ENCODE measurements at regions not wholly inside any gene's neighbourhood (a gene's known extent, or its start where the extent isn't known, plus 50 kb on each side); places are given as distances from the start of the nearest gene placed in this dataset.

DNA sequence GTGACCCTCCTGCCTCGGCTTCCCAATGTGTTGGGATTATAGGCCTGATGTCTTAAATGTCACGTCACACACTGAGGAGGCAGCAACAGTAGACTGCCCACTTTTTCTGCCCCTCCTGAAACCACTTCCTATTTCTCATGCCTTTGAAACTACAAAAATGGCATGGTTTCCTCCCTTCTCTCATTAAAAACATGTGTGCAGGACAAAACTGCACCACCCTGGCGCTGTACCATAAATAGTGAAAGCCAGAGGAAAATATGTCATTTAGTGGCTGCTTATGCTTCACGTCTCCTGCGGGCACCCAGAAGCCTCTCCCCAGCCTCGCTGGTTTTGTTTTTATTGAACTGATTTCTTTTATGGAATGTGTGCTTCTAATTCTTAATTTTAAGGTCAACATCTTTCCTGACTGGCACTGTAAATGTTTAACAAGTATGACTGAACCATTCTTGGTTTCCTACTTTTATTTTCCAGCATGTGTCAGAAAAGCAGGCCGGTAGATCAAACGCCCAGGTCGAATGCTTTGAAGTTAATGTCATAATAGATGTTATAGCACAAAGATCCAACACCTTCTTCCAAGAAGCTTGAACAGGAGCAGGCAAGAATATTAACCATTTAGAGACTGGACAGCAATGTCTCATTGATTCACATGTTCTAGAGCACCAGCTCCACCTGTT lies 59.6 kb upstream of the C1orf87 start:
- no peak for TF ChIP-seq POLR2A (IDR thresholded peaks at IDR 0.05)
- no peak for TF ChIP-seq POLR2AphosphoS5 (IDR thresholded peaks at IDR 0.05)
- TF ChIP-seq, protein P1, sequence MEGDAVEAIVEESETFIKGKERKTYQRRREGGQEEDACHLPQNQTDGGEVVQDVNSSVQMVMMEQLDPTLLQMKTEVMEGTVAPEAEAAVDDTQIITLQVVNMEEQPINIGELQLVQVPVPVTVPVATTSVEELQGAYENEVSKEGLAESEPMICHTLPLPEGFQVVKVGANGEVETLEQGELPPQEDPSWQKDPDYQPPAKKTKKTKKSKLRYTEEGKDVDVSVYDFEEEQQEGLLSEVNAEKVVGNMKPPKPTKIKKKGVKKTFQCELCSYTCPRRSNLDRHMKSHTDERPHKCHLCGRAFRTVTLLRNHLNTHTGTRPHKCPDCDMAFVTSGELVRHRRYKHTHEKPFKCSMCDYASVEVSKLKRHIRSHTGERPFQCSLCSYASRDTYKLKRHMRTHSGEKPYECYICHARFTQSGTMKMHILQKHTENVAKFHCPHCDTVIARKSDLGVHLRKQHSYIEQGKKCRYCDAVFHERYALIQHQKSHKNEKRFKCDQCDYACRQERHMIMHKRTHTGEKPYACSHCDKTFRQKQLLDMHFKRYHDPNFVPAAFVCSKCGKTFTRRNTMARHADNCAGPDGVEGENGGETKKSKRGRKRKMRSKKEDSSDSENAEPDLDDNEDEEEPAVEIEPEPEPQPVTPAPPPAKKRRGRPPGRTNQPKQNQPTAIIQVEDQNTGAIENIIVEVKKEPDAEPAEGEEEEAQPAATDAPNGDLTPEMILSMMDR (IDR thresholded peaks at IDR 0.05) = no peak
- intact Hi-C loops (cut with DNase I; ENCODE audit: low total_unique reads) = no loop called here
- no peaks in the 10 kb centered on the region for H3K36me3 ChIP-seq
- no peak overlapping the region for H3K27ac ChIP-seq
- H3K9me3 ChIP-seq = no peaks in the 10 kb centered on the region
- DNase-seq (ENCODE audit: low spot score in 2 of 2) = no peak
- no peak overlapping the region for H3K4me3 ChIP-seq
- no peaks in the 10 kb centered on the region for H3K27me3 ChIP-seq
- no peaks in the 10 kb centered on the region for H3K4me1 ChIP-seq

DNA sequence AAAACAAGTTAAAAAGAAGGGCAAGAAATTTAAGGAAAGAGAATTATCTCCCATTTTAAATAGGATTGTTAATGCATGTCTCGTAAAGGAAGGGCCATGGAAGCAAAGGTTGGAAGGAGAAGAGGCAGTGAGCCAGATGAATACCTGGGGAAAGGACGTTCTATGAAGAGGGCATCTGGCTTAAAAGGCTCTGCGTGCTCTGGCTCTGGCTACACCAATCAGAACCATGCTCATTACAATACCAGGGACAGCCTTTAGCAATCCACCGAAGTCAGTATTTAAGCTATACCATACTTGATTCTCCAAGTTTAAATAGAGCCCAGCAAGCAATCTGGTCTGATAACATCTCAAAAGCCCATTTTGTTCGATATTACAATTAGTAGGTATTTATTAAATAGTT lies 58.5 kb upstream of the C1orf87 start:
- no peaks in the 10 kb centered on the region for H3K36me3 ChIP-seq
- no peak for TF ChIP-seq POLR2AphosphoS5 (IDR thresholded peaks at IDR 0.05)
- no peak for TF ChIP-seq POLR2A (IDR thresholded peaks at IDR 0.05)
- TF ChIP-seq, protein P1 (IDR thresholded peaks at IDR 0.05) = no peak
- H3K27me3 ChIP-seq = no peaks in the 10 kb centered on the region
- no peaks in the 10 kb centered on the region for H3K9me3 ChIP-seq
- DNase-seq (ENCODE audit: low spot score in 2 of 2) = no peak
- no peak overlapping the region for H3K27ac ChIP-seq
- no peaks in the 10 kb centered on the region for H3K4me1 ChIP-seq
- intact Hi-C loops (cut with DNase I; ENCODE audit: low total_unique reads) = no loop called here
- H3K4me3 ChIP-seq = no peak overlapping the region

DNA sequence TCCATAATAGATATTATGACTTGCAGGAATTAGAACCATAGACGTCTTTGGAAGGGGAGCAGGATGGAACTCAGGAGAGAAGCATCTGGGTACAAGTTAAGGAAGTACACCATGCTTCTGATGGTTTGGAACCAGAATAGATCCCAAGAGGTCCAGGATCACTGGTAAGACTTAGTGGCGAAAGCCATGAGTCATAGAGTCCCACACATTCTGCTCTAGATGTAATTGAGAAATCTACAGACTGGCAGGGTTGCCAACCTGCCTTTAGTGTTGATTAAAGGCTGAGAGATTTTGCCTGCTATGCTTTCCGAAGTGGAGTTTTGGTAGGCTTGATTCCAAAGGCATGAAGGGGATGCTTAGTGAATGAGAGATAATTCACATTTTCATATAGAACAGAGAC lies 57.1 kb upstream of the C1orf87 start:
- H3K4me3 ChIP-seq = no peak overlapping the region
- H3K36me3 ChIP-seq = no peaks in the 10 kb centered on the region
- no peaks in the 10 kb centered on the region for H3K9me3 ChIP-seq
- H3K27ac ChIP-seq = no peak overlapping the region
- DNase-seq (ENCODE audit: low spot score in 2 of 2) = no peak
- intact Hi-C loops (cut with DNase I; ENCODE audit: low total_unique reads) = no loop called here
- TF ChIP-seq, protein P1 (IDR thresholded peaks at IDR 0.05) = no peak
- no peak for TF ChIP-seq POLR2AphosphoS5 (IDR thresholded peaks at IDR 0.05)
- no peak for TF ChIP-seq POLR2A (IDR thresholded peaks at IDR 0.05)
- no peaks in the 10 kb centered on the region for H3K27me3 ChIP-seq
- H3K4me1 ChIP-seq = no peaks in the 10 kb centered on the region

DNA sequence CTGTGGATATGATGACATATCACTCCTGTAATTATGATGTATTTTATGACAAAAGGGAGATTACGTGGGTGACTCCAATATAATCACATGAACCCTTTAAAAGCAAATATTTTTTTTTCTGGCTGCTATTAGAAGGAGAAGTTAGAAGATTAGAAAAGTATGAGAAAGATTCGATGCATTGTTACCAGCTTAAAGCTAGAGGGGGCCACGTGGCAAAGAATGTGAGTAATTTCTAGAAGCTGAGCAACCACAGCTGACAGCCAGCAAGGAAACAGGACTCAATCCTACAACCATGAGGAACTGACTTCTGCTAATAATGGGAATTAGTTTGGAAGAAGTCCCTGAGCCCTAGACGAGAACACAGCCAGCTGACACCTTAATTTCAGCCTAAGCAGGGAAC lies 56.3 kb upstream of the C1orf87 start:
- intact Hi-C loops (cut with DNase I; ENCODE audit: low total_unique reads) = no loop called here
- no peak overlapping the region for H3K4me3 ChIP-seq
- TF ChIP-seq POLR2AphosphoS5 (IDR thresholded peaks at IDR 0.05) (no peak), POLR2A (IDR thresholded peaks at IDR 0.05) (no peak)
- TF ChIP-seq, protein P1 (IDR thresholded peaks at IDR 0.05) = no peak
- no peak overlapping the region for H3K27ac ChIP-seq
- H3K4me1 ChIP-seq = no peaks in the 10 kb centered on the region
- H3K36me3 ChIP-seq = no peaks in the 10 kb centered on the region
- no peaks in the 10 kb centered on the region for H3K27me3 ChIP-seq
- DNase-seq (ENCODE audit: low spot score in 2 of 2) = no peak
- H3K9me3 ChIP-seq = no peaks in the 10 kb centered on the region

DNA sequence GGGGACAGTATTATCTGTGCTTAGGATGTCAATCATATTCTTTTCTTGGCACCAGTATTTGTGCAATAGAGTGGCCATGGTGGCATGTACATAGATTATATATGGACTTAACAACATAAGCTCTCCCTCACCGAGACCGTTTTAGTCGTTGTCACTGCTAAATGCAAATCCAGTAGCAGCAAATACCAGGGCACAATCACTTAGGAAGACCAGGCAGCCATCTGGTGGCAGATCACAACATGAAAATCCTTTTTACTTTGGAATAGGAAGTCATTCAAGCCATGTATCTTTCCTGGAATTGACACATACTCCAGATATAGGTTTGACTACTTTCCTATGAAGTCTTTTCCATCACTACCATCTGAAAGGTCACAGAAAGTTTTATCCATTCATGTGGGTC lies 53.2 kb upstream of the C1orf87 start:
- Histone ChIP-seq H3K27ac (no peak overlapping the region), H3K27me3 (no peaks in the 10 kb centered on the region), H3K9me3 (no peaks in the 10 kb centered on the region), H3K4me3 (no peak overlapping the region), H3K4me1 (no peaks in the 10 kb centered on the region), H3K36me3 (no peaks in the 10 kb centered on the region)
- DNase-seq (ENCODE audit: low spot score in 2 of 2) = no peak
- intact Hi-C loops (cut with DNase I; ENCODE audit: low total_unique reads) = no loop called here
- TF ChIP-seq, protein P1 (IDR thresholded peaks at IDR 0.05) = no peak
- TF ChIP-seq POLR2AphosphoS5 (IDR thresholded peaks at IDR 0.05) (no peak), POLR2A (IDR thresholded peaks at IDR 0.05) (no peak)

Data from breast epithelium (tissue), 4 donors.